Fibroblast of the aortic adventitia (primary cell): ENCODE measurements at regions not wholly inside any gene's neighbourhood (a gene's known extent, or its start where the extent isn't known, plus 50 kb on each side); places are given as distances from the start of the nearest gene placed in this dataset.

Experiments used
- DNase-seq: peaks from one replicate; pipeline ENCODE4 v3.0.0-alpha.2; 2010; ENCODE audit warnings: low read depth
- H3K4me3 ChIP-seq: 2 replicates; pipeline ENCODE4 v1.5.1; 2011; ENCODE audit warnings: low read depth, mild to moderate bottlenecking, control low read depth, low read length, moderate library complexity
- CTCF ChIP-seq: IDR thresholded peaks from 2 replicates; pipeline ENCODE4 v1.5.1; 2011; ENCODE audit warnings: mild to moderate bottlenecking, low read length, control low read depth, inconsistent platforms; ENCODE audit not compliant: insufficient read depth

GRCh38 chr13:107968470-107968869 is 246.9 kb downstream of the LIG4 start:
- no peak for DNase-seq
- no peak for TF ChIP-seq CTCF
- H3K4me3 ChIP-seq: no peak overlapping the region

DNA sequence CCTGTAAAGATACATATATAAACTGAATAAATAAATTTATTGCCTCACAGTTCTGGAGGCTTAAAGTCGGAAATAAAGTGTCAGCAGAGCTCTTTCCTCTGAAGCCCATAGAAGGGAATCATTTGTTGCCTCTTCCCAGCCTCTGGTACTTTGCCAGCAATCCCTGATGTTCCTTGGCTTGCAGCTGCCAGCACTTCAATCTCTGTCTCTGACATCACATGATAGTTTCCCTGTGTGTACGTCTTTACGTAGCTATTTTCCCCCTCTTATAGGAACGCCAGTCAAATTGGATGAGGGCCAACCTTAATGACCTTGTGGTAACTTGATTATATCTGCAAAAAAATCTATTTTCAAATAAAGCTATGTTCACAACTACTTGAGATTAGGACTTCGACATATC is 250.9 kb downstream of the LIG4 start:
- no peak for DNase-seq
- no peak for TF ChIP-seq CTCF

DNA sequence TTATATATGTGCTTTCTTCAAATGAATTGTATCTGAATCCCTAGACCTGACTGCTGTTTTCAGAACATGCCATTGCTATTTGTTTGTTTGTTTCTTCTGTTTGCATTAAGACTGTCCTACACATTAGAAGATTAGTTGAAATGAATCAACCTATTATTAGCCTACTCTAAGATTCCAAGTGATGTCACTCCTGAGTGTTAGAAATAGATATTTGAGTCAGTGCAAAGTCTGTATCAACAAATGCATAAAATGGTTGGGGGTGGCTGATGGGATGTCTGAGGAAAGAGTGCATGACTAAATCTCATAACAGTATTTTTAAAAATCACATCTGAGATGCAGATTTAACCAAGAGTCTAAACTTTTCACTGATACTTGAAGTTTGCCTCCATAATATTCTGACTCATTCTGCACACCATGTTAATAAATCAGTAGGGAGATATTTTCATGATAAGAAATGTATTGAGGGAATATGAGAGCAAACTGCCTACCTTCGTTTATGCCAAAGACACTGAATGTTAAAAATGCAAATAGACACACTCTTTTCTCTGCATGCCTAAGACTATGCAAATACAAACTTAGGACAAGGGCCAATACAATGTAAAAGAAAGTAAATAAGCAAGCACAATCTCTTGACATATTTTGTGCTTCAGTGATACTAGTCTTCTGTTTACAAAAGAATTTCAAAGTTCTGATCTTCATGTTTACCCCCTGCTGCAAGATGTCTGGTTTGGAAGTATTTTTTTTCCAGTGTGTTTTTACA is 253.3 kb downstream of the LIG4 start:
- no peak for TF ChIP-seq CTCF
- no peak for DNase-seq
- H3K4me3 ChIP-seq: no peak overlapping the region

More for the DNA sequence above, 250.9 kb downstream of the LIG4 start:
- no peak overlapping the region for H3K4me3 ChIP-seq

DNA sequence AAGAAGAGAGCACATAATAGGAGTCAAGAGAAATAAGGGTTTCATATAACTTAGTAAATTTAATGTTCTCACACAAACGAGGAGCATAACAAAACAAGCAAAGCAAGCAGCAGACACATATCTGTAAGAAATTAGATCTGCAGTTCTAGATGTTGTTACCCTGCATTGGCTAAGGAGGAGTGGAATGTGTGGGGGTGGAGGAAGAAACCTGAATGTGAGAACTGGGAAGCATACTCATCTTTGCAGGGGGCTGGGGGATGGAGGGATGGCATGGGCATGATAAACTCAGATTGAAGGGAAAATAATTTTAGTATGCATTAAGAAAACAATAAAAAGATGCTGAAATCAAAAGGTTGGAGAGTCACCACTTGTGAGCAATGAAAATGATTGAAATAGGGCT is 255.0 kb downstream of the LIG4 start:
- no peak for DNase-seq
- no peak overlapping the region for H3K4me3 ChIP-seq

DNA sequence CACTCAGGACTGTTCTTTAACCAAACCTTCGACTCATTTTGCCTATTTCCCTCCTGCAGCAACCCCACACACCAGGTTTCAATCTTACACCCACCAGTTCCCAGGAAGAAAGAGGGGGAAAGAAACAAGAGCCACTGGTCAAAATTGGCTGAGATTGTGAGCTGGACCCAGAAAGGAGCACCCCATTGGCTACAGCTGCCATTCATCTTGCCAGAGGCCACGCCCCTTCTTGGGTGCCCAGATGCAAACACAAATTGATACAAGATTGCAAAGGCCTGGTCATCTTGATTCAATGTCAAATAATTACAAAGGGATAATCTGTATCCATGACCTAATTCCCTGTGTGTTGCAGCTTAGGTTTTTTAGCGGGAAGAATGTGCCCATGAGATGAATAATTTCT is 258.4 kb downstream of the LIG4 start:
- no peak for TF ChIP-seq CTCF
- H3K4me3 ChIP-seq: no peak overlapping the region
- DNase-seq: no peak

More for the DNA sequence above, 255.0 kb downstream of the LIG4 start:
- no peak for TF ChIP-seq CTCF

DNA sequence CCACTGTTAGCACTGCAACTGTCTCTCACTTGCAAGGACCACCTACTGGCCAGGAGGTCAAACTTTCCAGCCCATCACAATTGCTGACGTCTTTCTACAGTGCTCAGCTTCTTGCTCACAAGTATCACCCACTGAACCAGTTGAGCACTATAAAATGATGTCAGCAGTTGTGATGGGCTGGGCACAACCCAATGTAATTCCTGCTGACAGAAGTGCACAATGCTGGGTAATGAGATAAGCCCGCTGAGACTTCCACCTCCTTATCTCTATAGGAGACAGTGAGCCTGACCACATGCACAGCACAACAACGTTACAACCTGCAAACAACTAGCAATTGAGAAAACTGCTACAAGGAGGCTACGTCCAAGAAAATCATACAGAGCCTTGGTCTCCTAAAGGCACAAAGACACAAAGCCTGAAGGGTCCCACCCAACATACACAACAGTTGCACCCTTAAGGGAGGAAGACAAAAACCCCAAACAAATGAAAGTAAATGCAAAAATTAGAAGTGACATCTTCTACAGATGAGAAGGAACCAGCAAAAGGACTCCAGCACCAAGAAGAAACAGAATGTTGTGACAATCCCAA is 273.2 kb downstream of the LIG4 start:
- TF ChIP-seq CTCF: no peak
- H3K4me3 ChIP-seq: no peak overlapping the region
- no peak for DNase-seq
